Dermis microvascular lymphatic vessel endothelial cell (primary cell): ENCODE measurements at regions not wholly inside any gene's neighbourhood (a gene's known extent, or its start where the extent isn't known, plus 50 kb on each side); places are given as distances from the start of the nearest gene placed in this dataset.

ENCODE experiments used
- DNase-seq, 2 donors: peaks; one replicate each; pipeline versions ENCODE4 v3.0.0 to v3.0.0-alpha.2; 2010; ENCODE audit warnings: low read depth in 2 of 2

DNA sequence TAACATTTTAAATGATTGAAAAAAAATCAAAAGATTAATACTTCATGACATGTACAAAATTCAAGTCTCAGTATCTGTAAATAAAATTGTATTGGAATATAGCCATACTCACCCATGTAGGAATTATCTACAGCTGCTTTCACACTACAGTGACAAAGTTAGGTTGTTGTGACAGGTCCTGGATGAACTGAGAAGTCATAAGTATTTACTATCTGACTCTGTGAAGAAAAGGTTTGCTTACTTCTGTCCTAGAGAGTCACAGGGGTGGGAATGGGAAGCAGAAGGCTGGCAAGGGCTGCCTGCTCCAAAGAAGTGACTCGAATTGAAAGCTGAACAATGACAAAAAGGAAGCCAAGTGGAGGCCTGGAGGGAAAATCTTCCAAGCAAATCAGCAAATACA is 155.2 kb downstream of the SLC30A10 start:
- DNase-seq, result no peak

DNA sequence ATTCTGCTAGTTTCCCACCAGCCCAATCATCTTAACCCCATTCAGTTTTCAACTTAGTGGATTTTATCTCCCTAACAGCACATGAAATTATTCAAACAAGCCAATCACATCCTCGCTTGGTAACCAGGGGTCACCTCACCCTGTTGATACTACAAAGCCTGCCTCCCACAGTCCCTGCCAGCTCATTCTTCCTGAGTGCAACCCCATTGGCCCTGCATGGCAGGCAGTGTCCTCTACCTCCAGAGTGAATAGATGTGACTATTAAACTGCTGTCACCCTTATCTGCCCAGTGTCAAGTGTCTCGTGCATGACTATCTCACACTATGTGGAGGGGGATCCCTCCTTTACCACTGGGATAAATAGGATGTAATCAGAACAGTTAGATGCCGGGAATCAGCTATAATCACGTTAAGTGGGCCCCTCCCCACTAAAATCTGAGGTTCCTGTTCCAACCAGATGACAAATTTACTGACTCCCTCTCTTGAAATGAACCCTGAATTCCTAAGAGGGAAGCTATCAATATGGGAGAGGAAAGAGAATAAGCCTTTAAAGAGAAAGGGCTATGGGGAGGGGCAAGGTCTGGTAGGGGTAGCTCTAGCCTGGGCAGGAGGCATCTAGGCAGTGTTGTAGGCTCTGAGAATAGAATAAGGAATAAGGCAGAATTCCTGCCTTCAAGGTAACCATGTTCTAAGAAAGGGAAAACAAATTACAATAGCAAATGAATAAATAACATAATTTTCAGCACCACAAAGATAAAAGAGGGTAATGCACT is 155.9 kb downstream of the SLC30A10 start:
- DNase-seq, result no peak

GRCh38 chr1:219771080-219771479 is 157.3 kb downstream of the SLC30A10 start:
- no peak for DNase-seq

DNA sequence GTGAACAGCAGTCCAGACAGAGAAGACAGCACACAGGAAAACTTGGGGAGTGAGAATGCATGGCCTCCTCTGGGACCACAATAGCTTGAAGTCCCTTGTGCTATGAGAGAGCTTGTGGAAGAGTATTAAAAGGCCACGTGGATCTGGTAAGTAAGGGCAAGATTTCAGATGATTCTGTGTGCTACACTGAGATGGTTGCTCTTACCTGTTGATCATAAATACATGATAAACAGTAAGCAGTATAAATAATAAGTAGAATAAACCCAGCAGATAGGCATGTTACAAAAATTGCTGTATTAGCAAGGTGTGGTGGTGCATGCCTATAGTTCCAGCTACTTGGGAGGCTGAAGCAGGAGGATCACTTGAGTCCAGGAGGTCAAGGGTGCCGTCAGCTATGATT is 150.4 kb upstream of the ZC3H11B start:
- no peak for DNase-seq

- DNase-seq, result no peak
These were observed 148.4 kb upstream of the ZC3H11B start for GRCh38 chr1:219761208-219761860.

- no peak for DNase-seq
These were observed 146.2 kb upstream of the ZC3H11B start for GRCh38 chr1:219759095-219759494.

- no peak for DNase-seq
These were observed 145.0 kb upstream of the ZC3H11B start for GRCh38 chr1:219757890-219758289.

DNA sequence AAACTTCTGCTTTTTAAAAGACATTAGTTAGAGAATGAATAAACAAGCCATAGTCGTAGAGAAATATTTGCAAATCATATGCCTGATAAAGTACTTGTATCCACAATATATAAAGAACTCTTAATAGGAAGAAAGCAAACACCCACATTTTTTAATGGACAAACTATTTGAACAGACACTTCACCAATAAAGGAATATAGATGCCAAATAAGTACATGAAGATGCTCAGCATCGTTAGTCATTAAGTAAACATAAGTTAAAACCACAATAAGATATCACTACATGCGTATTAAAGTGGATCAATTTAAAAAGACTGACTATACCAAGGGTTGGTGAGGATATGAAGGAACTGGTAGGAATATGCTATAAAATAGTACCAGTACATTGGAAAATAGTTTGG is 142.3 kb upstream of the ZC3H11B start:
- DNase-seq, result no peak

- DNase-seq, result no peak
These were observed 141.9 kb upstream of the ZC3H11B start for GRCh38 chr1:219754767-219755166.

DNA sequence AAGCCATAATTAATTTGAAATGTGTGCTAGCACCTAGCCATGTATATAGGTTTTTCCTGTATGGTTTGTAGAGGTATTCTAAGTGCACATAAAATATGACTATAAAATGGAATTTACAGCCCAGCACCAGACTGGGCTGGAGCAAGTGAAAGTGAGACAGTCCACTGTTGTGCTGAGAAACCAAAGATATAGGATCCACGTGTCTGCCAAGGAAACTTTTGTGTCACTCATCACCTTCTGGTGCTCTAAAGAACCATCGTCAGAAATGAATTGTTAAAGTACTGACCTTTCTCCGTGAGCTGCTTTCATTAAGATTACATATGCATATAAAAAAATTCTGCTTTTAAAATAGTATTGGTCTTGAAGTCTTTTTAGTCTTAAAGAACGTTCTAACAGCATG is 141.0 kb upstream of the ZC3H11B start:
- DNase-seq, result no peak

DNA sequence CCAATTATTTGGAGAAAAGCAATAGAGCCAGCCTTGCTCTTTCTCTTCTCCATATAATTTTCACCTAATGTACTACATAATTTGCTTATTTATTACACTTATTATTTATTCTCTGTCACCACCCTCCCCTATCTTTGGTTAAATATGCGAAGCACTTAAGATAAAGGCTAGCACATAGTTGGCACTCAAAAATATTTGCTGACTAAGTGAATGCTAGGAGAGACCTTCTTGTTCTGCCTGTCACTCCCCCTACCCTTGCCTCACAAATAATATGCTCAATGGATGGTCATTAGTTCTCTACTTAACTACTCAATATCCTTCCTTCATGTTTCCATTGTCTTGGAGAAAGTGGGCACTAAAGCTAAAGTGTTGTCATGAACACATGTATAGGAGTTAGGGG is 139.7 kb upstream of the ZC3H11B start:
- no peak for DNase-seq

DNA sequence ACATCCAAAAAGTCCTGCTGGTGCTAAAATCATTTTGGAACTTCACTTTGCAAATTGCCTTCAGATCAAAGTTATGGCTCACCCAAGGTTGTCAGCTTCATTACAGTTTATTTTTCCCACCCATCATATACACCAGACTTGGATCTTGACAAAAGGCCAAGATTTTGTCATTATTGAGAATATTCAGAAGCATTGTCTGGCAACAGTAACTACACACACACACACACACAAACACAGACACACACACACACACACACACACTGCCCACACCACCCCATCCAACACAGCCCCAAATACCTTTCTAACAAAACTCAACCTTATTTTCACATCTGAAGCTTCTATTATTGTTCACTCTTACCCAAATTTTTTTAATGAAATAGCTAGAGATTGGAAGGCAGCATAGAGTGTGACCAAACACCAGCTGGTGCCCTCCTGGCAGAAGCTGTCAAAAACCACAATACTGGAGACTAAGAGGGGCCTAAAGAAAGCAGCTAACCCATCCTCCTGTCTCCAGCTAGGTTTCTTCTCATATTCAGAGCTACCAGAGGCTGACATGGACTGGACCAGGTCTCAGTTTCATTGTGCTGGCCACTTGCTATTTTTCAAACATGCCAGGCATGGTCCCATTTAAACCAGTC is 139.1 kb upstream of the ZC3H11B start:
- no peak for DNase-seq

DNA sequence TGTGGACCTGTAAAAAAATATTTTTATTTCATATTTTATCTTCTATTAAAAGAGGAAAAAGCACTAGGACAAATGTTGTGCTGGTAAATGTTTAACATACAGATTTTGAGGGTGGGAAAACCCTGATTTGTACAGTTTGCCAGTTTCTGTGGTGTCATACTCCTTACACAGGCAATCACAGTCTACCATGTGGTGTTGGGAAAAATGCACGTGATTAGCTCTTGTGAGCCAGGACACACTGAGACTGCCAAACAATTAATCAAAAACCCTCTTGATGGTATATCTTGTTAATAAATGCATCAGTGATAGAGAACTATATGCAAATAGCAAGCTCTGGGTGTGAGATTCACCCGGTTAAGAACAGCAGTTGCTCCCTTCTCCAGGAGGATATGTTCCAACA is 136.5 kb upstream of the ZC3H11B start:
- no peak for DNase-seq

GRCh38 chr1:219746141-219746540 is 133.2 kb upstream of the ZC3H11B start:
- DNase-seq, result no peak

DNA sequence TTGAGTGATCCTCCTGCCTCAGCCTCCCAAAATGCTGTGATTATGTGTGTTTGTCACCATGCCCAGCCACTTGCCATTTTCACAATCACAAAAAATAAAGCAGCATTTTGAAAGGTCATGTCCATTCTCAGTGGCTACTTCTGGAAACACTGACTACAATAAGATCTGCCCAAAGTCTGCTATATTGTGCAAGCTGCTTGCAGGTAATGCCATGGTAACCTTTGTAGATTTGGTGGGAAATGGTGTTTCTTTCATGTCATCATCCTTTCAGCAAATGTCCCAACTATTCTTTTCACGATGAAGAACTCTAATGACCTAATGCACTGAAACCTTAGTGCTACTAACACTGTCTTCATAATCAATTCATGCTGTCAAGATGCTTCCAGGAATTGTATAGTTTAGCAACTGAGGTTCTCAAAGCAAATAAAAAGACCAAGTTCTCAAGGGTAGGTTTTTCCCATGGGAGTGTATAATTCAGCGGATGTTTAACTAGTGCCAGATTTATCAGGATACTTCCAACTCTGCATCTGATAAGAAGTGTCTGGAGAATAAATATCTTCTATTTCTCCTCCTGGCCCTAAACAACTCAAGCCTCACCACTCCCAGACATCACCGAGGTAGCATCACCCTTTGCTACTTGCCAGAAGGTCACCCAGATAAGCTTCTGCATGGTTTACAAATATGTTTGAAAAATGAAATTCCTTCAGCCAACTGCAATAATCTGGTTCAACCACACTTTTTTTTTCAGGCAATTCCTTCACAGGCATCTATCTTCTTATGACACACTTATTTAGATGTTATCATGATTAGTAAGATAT is 132.0 kb upstream of the ZC3H11B start:
- no peak for DNase-seq

- no peak for DNase-seq
These were observed 128.4 kb upstream of the ZC3H11B start for GRCh38 chr1:219741011-219741970.

DNA sequence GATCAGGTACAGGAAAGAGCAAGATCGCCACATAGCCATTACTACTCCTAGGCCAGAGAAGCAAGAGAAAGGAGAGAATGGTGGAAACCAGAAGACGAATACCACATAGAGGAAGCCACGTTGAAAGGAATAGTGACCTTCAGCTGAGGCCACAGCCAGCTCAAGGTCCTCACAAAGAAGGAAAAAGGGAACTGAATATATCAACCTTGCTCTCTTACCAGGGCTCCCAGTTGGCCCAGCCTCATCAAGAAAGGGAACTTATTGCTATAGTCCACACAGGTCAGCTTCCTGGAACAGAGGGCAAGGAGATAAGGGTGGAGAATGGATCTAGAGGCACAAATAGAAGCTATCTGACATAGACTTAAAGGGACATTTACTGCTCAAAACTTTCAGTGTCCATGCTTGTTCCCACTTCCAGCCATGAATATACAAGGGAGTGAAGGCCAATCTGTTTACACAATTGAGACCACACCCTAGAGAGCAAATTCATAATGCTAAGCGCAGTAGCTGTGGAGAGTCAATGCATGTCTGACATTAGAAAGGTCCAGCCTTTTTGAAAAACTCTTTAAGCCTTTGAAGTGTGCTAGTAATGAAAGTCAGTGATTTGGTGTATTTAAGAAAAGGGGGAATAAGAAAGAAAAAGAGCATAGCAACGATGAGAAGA is 120.7 kb upstream of the ZC3H11B start:
- DNase-seq, result no peak

- no peak for DNase-seq
These were observed 120.0 kb upstream of the ZC3H11B start for GRCh38 chr1:219732814-219733491.

- DNase-seq, result no peak
These were observed 118.9 kb upstream of the ZC3H11B start for GRCh38 chr1:219731771-219732170.
